Uterus (tissue), 2 donors: ENCODE measurements at regions not wholly inside any gene's neighbourhood (a gene's known extent, or its start where the extent isn't known, plus 50 kb on each side); places are given as distances from the start of the nearest gene placed in this dataset.
"Not testable (repeated sequence)": the region's sequence is repeated elsewhere in the genome, so short reads cannot be mapped to it uniquely, and the experiment has no call there.

ENCODE experiments used
- POLR2A ChIP-seq, 2 donors: fragments of 450-650 bp; IDR thresholded peaks; one replicate each; pipeline ENCODE4 v1.6.1; 2016; ENCODE audit warnings: antibody characterized with exemption in 2 of 2, mild to moderate bottlenecking in 1 of 2, moderate library complexity in 1 of 2
- TF ChIP-seq, protein P1 (sequence below), 4 experiments: fragments of 200-600 bp in 2 of 4; fragments of 450-650 bp in 2 of 4; sonication (generic) in 2 of 4; IDR thresholded peaks; one replicate each; pipeline ENCODE4 v1.5.1; 2016 to 2019; ENCODE audit warnings: antibody characterized with exemption in 4 of 4, mild to moderate bottlenecking in 2 of 4, moderate library complexity in 1 of 4

DNA sequence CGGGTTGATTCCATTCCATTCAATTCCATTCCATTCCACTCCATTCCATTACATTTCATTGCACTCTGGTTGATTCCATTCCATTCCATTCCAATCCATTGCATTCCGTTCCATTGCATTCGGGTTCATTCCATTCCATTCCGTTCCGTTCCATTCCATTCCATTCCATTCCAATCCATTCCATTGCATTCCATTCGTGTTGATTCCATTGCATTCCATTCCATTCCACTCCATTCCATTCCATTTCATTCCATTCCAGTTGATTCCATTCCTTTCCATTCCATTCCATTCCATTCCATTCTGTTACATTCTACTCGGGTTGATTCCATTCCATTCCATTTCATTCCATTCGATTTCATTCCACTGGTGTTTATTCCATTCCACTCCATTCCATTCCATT is 133.3 kb downstream of the CWH43 start:
- TF ChIP-seq, protein P1, sequence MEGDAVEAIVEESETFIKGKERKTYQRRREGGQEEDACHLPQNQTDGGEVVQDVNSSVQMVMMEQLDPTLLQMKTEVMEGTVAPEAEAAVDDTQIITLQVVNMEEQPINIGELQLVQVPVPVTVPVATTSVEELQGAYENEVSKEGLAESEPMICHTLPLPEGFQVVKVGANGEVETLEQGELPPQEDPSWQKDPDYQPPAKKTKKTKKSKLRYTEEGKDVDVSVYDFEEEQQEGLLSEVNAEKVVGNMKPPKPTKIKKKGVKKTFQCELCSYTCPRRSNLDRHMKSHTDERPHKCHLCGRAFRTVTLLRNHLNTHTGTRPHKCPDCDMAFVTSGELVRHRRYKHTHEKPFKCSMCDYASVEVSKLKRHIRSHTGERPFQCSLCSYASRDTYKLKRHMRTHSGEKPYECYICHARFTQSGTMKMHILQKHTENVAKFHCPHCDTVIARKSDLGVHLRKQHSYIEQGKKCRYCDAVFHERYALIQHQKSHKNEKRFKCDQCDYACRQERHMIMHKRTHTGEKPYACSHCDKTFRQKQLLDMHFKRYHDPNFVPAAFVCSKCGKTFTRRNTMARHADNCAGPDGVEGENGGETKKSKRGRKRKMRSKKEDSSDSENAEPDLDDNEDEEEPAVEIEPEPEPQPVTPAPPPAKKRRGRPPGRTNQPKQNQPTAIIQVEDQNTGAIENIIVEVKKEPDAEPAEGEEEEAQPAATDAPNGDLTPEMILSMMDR (IDR thresholded peaks at IDR 0.05): not testable (repeated sequence)
- TF ChIP-seq POLR2A (IDR thresholded peaks at IDR 0.05): not testable (repeated sequence)
